DMS79 (cell line): ENCODE measurements at regions not wholly inside any gene's neighbourhood (a gene's known extent, or its start where the extent isn't known, plus 50 kb on each side); places are given as distances from the start of the nearest gene placed in this dataset.
"Not testable (repeated sequence)": the region's sequence is repeated elsewhere in the genome, so short reads cannot be mapped to it uniquely, and the experiment has no call there.

ENCODE experiments used
- DNase-seq: peaks from one replicate; lab custom pipeline; 2025; lab: John Stamatoyannopoulos, UW

GRCh38 chr5:18553269-18553668 is 919.0 kb downstream of the TAF11L14 start:
- no peak for DNase-seq

GRCh38 chr5:18560602-18561001 is 926.3 kb downstream of the TAF11L14 start:
- DNase-seq: no peak

- no peak for DNase-seq
These were observed 929.6 kb downstream of the TAF11L14 start for GRCh38 chr5:18563853-18564252.

GRCh38 chr5:18566671-18567070 is 932.4 kb downstream of the TAF11L14 start:
- DNase-seq: no peak

GRCh38 chr5:18576586-18576985 is 942.3 kb downstream of the TAF11L14 start:
- DNase-seq: no peak

GRCh38 chr5:18601185-18601584 is 966.9 kb downstream of the TAF11L14 start:
- DNase-seq: no peak

GRCh38 chr5:18602402-18602801 is 968.1 kb downstream of the TAF11L14 start:
- no peak for DNase-seq

GRCh38 chr5:18605186-18605585 is 970.9 kb downstream of the TAF11L14 start:
- DNase-seq: no peak

GRCh38 chr5:18607570-18607969 is 973.3 kb downstream of the TAF11L14 start:
- no peak for DNase-seq

- not testable (repeated sequence) for DNase-seq
These were observed 982.9 kb downstream of the TAF11L14 start for GRCh38 chr5:18617191-18617590.

GRCh38 chr5:18630458-18631045 is 996.3 kb downstream of the TAF11L14 start:
- DNase-seq: no peak

- DNase-seq: no peak
These were observed 1018.4 kb downstream of the TAF11L14 start for GRCh38 chr5:18652404-18653215.

- no peak for DNase-seq
These were observed 1019.0 kb downstream of the TAF11L14 start for GRCh38 chr5:18653216-18653752.

GRCh38 chr5:18660511-18660910 is 1026.3 kb downstream of the TAF11L14 start:
- DNase-seq: no peak

GRCh38 chr5:18662231-18662630 is 1028.0 kb downstream of the TAF11L14 start:
- no peak for DNase-seq

- not testable (repeated sequence) for DNase-seq
These were observed 1040.0 kb downstream of the TAF11L14 start for GRCh38 chr5:18674212-18674611.

- DNase-seq: no peak
These were observed 1040.8 kb downstream of the TAF11L14 start for GRCh38 chr5:18675041-18675440.

- DNase-seq: no peak
These were observed 1052.0 kb downstream of the TAF11L14 start for GRCh38 chr5:18686253-18686652.

GRCh38 chr5:18687429-18687828 is 1053.2 kb downstream of the TAF11L14 start:
- no peak for DNase-seq

- DNase-seq: no peak
These were observed 1065.4 kb downstream of the TAF11L14 start for GRCh38 chr5:18699681-18700080.

- DNase-seq: no peak
These were observed 1068.6 kb downstream of the TAF11L14 start for GRCh38 chr5:18702821-18703220.

- no peak for DNase-seq
These were observed 1078.8 kb downstream of the TAF11L14 start for GRCh38 chr5:18712936-18713485.

- DNase-seq: no peak
These were observed 1085.7 kb downstream of the TAF11L14 start for GRCh38 chr5:18720002-18720401.
